OCI-LY7 (cell line): ENCODE measurements at regions not wholly inside any gene's neighbourhood (a gene's known extent, or its start where the extent isn't known, plus 50 kb on each side); places are given as distances from the start of the nearest gene placed in this dataset.

Experiments used
- BruUV-seq: library from RNA; stranded (reverse); fragments of 400-500 nt; replicated peaks from 2 replicates; lab custom pipeline; 2021; lab: Mats Ljungman, UMichigan
- CTCF ChIA-PET: fragments of 300-600 bp; sonication (Branson Sonifier 250); formaldehyde crosslinking; loops from one replicate; lab custom pipeline; 2022; ENCODE audit warnings: antibody characterized with exemption; ENCODE audit not compliant: unreplicated experiment; lab: Charles Lee
- POLR2A ChIA-PET: fragments of 300-600 bp; sonication (Branson Sonifier 250); formaldehyde crosslinking; loops from one replicate; lab custom pipeline; 2022; ENCODE audit warnings: antibody characterized with exemption; lab: Charles Lee
- DNase-seq: peaks from one replicate; pipeline ENCODE4 v3.0.0-alpha.2; 2015; ENCODE audit warnings: low spot score
- H2AFZ ChIP-seq: fragments of 200-600 bp; sonication (generic), shearing (Covaris generic); 2 replicates; pipeline ENCODE4 v1.6.1; 2014; ENCODE audit warnings: mild to moderate bottlenecking, antibody characterized with exemption, low read length, moderate library complexity
- H3K27ac ChIP-seq: fragments of 200-600 bp; sonication (generic); 2 replicates; pipeline ENCODE4 v1.5.1; 2014; ENCODE audit warnings: mixed run types, low read depth, mild to moderate bottlenecking, moderate library complexity, low read length, inconsistent platforms; ENCODE audit not compliant: poor library complexity, severe bottlenecking
- H3K36me3 ChIP-seq: fragments of 200-600 bp; sonication (generic); 2 replicates; pipeline ENCODE4 v1.6.1; 2014; ENCODE audit warnings: mild to moderate bottlenecking, antibody characterized with exemption, low read length, moderate library complexity, mixed read lengths; ENCODE audit not compliant: insufficient read depth
- H3K4me1 ChIP-seq: fragments of 200-600 bp; sonication (generic); 2 replicates; pipeline ENCODE4 v1.5.1; 2014; ENCODE audit warnings: mild to moderate bottlenecking, low read length; ENCODE audit not compliant: insufficient read depth, poor library complexity, severe bottlenecking
- H3K4me2 ChIP-seq: fragments of 200-600 bp; sonication (generic); 2 replicates; pipeline ENCODE4 v1.6.1; 2014; ENCODE audit warnings: mild to moderate bottlenecking, low read length
- H3K4me3 ChIP-seq: fragments of 200-600 bp; sonication (generic); 2 replicates; pipeline ENCODE4 v1.5.1; 2014; ENCODE audit warnings: mild to moderate bottlenecking, low read depth, low read length; ENCODE audit not compliant: poor library complexity, severe bottlenecking
- H3K79me2 ChIP-seq: fragments of 200-600 bp; sonication (generic); 2 replicates; pipeline ENCODE4 v1.6.1; 2016; ENCODE audit warnings: low read depth, mild to moderate bottlenecking, low read length, moderate library complexity, mixed read lengths; ENCODE audit not compliant: insufficient read depth
- H3K9me2 ChIP-seq: fragments of 200-600 bp; sonication (generic); 2 replicates; pipeline ENCODE4 v1.6.1; 2016; ENCODE audit warnings: mild to moderate bottlenecking, low read length, mixed read lengths; ENCODE audit not compliant: insufficient read depth
- H3K9me3 ChIP-seq: fragments of 200-600 bp; sonication (generic); 2 replicates; pipeline ENCODE4 v1.6.1; 2014; ENCODE audit warnings: mild to moderate bottlenecking, mixed run types, low read length, mixed read lengths
- H4K20me1 ChIP-seq: fragments of 200-600 bp; sonication (generic); 2 replicates; pipeline ENCODE4 v1.6.1; 2014; ENCODE audit warnings: mild to moderate bottlenecking, antibody characterized with exemption, low read length, moderate library complexity, mixed read lengths; ENCODE audit not compliant: insufficient read depth
- EZH2phosphoT487 ChIP-seq: fragments of 200-600 bp; sonication (generic); IDR thresholded peaks from 2 replicates; pipeline ENCODE4 v1.6.1; 2018; ENCODE audit warnings: low read depth, borderline replicate concordance, mild to moderate bottlenecking, mixed run types, antibody characterized with exemption, low read length, moderate library complexity, mixed read lengths
- intact Hi-C: fragments of 100-400 bp; cut with micrococcal nuclease; formaldehyde crosslinking; loops from one replicate; pipeline ENCODE4 v1.10.0; 2022; ENCODE audit not compliant: unreplicated experiment
- TF ChIP-seq, protein P1 (sequence below): fragments of 200-600 bp; sonication (generic); conservative IDR thresholded peaks from 2 replicates; pipeline ENCODE4 v1.5.1; 2014; ENCODE audit warnings: mild to moderate bottlenecking, antibody characterized with exemption, low read length, moderate library complexity, mixed read lengths

DNA sequence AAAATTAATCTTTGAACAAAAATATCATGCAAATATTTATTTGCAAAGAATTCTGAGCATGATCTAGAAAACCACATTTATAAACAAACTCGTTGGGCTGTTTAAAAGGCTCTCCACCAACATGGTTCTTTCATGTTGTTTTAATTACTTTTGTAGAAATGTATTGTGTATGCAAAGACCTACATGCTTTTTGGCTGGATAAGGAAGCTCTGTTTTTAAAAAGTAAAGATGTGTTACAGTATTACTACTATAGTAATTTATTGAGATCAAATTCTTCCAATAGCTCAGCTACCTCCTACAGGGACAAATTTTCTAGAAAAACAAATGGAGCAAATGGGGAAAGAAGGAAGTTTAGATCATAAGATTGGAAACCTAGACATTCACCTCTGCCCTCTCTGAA is 177.5 kb upstream of the TTC29 start:
- Histone ChIP-seq H3K4me2 (no peak overlapping the region), H3K4me1 (no peaks in the 10 kb centered on the region), H3K9me3 (no peaks in the 10 kb centered on the region), H3K4me3 (no peak overlapping the region), H4K20me1 (no peaks in the 10 kb centered on the region), H3K9me2 (no peaks in the 10 kb centered on the region), H3K36me3 (no peaks in the 10 kb centered on the region), H3K27ac (no peak overlapping the region), H3K79me2 (no peaks in the 10 kb centered on the region), H2AFZ (no peak overlapping the region)
- DNase-seq = no peak
- CTCF ChIA-PET = no interaction called here
- TF ChIP-seq, protein P1, sequence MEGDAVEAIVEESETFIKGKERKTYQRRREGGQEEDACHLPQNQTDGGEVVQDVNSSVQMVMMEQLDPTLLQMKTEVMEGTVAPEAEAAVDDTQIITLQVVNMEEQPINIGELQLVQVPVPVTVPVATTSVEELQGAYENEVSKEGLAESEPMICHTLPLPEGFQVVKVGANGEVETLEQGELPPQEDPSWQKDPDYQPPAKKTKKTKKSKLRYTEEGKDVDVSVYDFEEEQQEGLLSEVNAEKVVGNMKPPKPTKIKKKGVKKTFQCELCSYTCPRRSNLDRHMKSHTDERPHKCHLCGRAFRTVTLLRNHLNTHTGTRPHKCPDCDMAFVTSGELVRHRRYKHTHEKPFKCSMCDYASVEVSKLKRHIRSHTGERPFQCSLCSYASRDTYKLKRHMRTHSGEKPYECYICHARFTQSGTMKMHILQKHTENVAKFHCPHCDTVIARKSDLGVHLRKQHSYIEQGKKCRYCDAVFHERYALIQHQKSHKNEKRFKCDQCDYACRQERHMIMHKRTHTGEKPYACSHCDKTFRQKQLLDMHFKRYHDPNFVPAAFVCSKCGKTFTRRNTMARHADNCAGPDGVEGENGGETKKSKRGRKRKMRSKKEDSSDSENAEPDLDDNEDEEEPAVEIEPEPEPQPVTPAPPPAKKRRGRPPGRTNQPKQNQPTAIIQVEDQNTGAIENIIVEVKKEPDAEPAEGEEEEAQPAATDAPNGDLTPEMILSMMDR = no peak
- no peak for TF ChIP-seq EZH2phosphoT487
- POLR2A ChIA-PET = interaction anchor here (0.8 kb wide), 1 partner anchor 23 kb away, joined by 3 read pairs; no protein-coding TSS in a partner anchor
- intact Hi-C loops = no loop called here
- no TSS peak for BruUV-seq

DNA sequence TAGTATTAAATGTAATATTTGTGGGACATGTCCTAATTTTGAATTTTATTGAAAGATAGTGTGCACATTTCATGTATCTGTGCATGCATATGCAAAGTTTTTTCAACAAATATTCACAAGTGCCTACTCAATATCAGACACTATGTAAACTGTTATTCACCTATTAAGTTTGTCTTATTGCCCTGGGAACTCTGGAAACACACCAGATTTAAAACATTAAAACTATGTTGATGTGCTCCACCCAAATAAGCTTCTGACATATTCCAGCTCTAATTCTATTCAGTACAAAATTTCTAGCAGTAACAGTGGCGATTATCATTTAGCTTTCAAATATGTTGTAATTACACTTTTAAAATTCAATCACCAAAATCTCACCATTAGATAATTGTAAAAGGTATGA is 183.1 kb upstream of the TTC29 start:
- Histone ChIP-seq H3K9me2 (no peaks in the 10 kb centered on the region), H4K20me1 (no peaks in the 10 kb centered on the region), H3K4me2 (no peak overlapping the region), H2AFZ (no peak overlapping the region), H3K27ac (no peak overlapping the region), H3K79me2 (no peaks in the 10 kb centered on the region), H3K4me3 (no peak overlapping the region), H3K36me3 (no peaks in the 10 kb centered on the region), H3K9me3 (no peaks in the 10 kb centered on the region), H3K4me1 (no peaks in the 10 kb centered on the region)
- TF ChIP-seq EZH2phosphoT487 = no peak
- TF ChIP-seq, protein P1 = no peak
- ChIA-PET POLR2A (no interaction called here), CTCF (no interaction called here)
- no TSS peak for BruUV-seq
- intact Hi-C loops = no loop called here
- DNase-seq = no peak

DNA sequence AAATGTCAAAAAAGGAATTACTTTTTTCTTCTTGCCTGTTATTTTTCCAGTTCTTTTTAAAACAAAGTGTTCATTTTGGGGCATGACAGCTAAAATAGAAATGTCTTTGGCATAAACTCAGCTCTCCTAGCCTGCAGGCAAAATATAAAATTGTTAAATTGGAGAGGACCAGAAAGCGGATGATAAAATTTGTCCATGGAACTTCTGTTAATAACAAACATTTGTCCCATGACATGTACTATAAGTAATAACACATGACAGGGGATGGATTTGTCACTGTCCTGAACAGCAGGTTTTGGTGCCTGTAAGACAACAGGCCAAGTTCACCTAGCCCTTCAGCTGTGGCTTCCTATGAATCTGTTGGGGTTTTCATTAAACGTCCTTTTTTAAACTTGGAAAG is 184.0 kb upstream of the TTC29 start:
- Histone ChIP-seq H3K4me2 (no peak overlapping the region), H4K20me1 (no peaks in the 10 kb centered on the region), H3K9me3 (no peaks in the 10 kb centered on the region), H3K9me2 (no peaks in the 10 kb centered on the region), H3K27ac (no peak overlapping the region), H3K36me3 (no peaks in the 10 kb centered on the region), H2AFZ (no peak overlapping the region), H3K4me3 (no peak overlapping the region), H3K79me2 (no peaks in the 10 kb centered on the region), H3K4me1 (no peaks in the 10 kb centered on the region)
- BruUV-seq = no TSS peak
- ChIA-PET POLR2A (no interaction called here), CTCF (no interaction called here)
- TF ChIP-seq, protein P1 = no peak
- TF ChIP-seq EZH2phosphoT487 = no peak
- intact Hi-C loops = no loop called here
- DNase-seq = no peak
